GM21825 (cell line): ENCODE measurements at regions not wholly inside any gene's neighbourhood (a gene's known extent, or its start where the extent isn't known, plus 50 kb on each side); places are given as distances from the start of the nearest gene placed in this dataset.

ENCODE experiments used
- ATAC-seq: cut with Tn5 transposase; IDR thresholded peaks from one replicate; pipeline ENCODE4 v1.9.1; 2021; ENCODE audit warnings: mild to moderate bottlenecking, moderate library complexity; ENCODE audit not compliant: unreplicated experiment

DNA sequence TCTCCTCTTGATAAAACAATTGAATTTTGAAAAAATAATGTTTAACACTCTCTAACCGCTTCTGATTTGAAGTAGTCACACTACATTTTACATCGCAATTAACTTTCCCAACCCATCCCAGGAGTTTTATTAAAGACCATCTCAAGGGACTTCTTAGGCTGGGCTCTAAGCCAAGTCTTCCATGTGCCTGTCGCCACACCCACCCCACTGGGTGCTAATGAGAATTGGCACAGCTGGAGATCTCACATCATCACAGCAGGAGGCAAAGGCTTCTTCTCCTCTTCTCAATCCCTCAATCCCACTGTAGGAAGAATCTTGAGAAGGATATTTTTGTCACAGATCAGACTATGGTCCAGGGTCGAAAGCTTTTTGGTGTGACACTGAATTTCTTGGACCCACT, 328.9 kb downstream of the NUF2 start:
- no peak for ATAC-seq

DNA sequence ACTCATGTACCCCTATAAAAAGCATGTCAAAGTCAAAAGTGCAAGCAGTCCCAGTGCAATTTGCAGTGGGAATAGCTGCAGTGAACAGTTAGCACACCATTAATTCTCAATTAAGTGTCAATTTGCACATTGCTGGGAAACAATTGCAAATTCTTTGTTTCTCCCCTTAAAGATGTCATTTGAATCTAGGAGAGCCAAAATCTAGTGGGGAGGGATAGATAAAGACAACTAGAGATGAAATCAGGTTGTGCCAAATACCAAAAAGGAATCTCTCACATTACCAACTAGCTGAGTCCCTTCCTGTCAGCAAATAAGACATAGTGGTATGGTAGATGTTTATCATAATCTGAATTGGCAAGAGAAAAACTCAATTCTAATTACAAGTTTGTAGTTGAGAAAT, 330.7 kb downstream of the NUF2 start:
- ATAC-seq, result no peak

DNA sequence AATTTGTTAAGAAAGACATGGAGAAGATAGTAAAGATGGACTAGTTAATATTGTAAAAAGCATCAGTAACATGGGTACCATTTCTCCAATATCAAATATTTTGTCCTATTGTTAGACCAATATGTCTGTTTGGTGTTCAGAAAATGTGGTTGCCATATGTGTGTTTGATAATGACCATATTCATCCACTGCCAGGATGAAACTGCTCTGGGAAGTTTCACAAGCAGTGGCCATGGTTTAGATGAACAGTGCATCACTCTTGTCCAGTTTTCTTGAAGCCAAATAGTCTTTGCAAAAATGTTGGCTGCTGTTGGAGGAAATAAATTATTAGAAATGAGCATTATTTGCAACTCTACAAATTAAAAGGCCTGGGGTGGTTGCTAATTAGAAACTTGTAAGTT, 333.8 kb downstream of the NUF2 start:
- ATAC-seq, result no peak

DNA sequence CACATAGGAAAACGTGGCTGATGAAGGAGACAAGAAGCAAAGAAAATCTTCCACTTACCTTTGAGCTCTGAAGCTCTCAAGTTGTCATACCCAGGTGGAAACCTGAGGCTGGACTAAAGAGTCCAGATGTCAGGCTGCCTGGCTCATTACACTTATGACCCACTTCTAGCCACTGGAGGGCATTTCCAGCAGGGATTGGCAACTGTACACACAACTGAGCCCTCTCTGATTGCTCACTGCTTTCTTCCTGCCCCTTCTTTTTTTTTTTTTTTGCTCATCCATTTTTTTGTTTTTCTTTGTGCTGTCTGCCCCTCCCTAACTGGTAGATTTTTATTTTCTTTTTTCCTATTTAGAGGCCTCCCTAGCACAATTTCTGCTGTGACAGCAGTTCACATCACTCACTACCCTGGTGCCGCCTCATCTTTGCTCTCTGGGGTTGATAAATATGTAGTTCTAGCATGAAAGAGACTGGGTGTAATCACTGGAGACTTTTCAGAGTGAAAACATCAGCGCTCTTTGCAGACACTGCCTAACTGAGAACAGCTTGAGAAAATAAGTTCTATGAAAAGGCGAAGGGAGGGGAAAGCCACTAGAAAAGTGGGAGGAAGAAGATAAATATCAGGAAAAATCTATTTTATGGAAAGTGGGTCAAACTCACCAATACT, 334.5 kb downstream of the NUF2 start:
- no peak for ATAC-seq

DNA sequence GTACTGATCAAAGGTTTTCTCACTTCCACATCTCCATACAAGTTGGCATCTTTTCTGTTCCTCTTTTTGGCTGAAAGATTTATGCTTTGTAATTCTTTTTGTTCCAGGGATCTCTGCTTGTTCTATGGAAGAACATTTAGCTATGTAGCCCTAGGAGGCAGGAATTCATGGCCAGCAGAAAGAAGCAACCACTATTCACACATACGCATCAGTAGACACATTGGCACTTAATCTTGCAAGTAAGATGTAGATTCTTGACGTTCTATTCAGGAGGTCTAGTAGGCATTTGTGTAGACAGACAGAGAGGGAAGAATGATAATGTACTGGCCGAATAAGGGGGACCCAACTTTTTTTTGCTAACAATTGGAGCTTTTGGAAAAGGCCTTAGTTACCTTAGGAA, 336.0 kb downstream of the NUF2 start:
- no peak for ATAC-seq

DNA sequence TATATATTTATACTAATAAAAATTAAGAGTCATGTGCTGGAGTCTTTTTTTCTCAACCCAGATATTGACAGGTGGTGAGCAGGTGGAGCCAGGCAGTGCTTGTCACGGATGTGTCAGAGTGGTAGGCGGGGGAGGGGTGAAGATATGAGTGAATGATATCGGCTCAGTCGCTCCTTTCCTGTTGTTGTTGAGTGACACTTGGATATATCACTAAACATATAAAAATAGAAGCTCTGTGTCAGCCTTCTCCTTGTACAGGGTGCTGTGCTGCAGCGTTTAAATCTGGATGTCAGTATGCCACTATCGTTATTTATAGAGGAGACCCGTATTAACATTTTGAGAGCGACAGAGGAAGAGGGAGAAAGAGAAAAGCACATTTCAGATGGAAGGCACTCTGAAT, 339.6 kb downstream of the NUF2 start:
- no peak for ATAC-seq

DNA sequence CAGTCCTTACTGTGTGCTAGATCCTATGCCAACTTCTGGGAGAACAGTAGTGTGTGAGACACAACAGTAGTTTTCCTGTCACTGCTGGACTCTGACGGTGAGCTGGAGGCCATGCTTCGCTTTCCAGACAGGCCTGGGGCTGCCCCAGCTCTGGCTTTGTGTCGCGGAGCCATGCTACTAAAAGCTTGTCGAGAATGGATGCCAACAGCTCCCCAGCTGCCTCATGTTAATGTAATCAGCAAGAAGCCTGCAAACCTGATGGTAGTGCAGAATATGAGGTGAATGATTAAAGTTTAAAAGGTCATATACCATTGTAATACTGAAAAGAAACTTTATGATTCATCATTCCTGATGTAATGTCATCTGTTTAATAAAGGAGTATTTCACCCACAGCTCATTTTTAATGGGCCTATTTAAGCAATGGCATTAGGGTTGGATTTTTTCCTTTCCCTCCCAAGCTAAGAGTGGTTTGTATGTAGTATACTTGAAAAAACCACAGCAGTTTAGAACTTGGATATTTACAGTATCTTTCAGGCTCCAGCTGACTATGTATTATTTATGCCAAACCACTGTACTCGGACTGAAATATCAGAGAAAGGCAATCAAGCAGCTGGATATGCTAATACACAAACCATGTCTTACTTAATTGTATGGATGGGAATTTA, 343.0 kb downstream of the NUF2 start:
- ATAC-seq, result no peak

DNA sequence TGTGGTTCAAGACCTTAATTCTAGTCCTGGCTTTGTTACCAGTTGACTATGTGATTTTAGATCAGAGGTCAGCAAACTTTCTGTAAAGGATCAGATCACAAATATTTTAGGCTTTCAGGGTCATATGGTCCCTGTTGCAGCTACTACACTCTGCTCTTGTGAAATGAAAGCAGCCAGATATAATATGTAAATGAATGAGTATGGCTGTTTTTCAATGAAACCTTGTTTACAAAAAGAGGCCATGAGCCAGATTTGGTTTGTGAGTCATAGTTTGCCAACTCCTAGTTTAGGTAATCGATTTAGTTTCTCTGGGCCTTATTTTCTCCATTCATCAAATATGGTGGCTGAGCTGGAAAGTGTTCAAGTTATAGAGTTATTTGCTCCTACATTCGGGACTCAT, 346.7 kb downstream of the NUF2 start:
- ATAC-seq, result no peak

DNA sequence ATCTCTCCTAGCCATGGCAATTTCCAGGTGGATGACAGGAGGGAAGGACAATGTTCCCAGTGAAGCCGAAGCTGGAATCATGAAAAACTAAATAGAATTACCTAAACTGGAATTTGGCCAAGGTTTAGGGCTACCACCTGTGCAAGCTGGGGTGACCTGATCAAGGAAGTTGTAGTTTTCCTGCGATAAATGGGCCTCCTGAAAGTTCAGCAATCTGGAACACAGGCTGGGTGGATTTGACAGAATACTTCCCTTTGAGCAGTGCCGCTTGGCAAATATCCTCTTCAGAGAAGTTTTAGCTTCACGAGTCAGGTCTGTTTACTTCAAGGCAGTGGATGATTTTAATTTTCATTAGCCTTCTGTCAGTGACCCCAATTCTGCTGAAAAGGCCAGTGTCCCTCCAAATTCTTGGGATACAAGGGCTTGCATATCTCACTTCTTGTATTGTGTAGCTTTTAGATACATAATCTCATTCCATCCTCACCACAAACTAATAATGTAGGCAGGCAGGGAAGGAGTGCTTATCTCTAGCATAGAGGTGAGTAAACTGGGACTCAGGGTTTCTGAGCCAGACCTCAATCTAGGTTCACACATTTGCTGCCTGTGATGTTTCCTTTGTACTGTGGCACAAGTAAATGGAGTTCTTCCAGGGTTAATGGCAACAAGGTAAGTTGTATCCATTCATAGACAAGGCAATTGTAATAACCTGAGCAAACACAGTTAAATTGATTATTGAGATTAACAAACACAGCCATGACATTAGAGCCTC, 349.4 kb downstream of the NUF2 start:
- no peak for ATAC-seq

DNA sequence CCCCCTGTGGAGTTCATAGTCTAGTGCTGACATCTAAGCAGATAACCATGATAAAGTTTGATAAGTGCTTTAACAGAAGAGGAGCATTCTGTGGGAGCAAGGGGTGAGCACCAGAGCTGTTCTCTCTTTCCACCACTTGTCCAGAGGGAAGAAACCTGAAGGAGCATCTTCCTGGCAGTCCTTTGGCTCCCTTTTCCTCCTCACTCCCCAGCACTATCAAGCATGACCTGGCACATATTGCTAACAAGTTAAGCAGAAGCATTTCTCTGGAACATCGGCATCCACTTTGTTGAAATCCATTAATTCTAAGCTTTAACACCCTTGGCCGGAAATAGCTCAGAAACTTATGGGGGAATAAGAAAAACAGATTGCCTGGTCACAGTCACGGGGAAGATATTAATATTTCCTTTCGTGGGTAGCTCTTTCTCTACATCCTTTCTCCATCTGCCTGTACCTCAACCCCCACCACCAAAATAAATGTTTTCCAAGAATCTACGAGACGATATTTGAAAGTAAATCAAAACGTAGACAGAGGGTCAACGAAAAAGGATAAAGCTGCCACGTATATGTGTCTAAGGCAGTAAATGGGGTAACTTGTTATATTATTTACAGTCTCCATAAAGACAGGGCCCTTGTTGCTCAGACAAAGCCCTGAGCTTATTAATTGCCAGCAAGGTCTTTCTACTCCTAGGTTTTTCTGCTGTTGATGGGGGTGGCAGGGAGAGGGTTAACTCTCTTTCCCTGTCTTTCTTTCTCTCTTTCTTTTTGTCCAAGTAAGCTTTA, 351.4 kb downstream of the NUF2 start:
- ATAC-seq, result no peak

DNA sequence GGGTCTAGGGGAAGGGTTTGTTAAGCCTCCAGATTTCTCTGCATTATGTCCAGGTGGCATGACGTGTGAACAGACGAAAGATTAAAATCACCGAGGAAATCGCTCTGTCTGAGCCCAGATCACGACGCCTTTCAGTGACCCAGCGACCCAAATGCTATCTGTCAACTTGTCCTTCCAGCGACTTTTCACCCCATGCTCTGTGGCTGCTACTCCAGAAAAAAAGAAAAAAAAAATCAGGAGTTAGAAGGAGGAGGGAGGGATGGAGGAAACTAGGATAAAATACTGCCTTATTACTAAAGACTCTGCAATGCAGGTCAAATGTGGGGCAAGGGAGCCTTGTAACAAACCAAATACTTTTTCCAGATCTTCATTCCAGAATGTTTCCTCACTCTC, 352.0 kb downstream of the NUF2 start:
- ATAC-seq, result no peak

DNA sequence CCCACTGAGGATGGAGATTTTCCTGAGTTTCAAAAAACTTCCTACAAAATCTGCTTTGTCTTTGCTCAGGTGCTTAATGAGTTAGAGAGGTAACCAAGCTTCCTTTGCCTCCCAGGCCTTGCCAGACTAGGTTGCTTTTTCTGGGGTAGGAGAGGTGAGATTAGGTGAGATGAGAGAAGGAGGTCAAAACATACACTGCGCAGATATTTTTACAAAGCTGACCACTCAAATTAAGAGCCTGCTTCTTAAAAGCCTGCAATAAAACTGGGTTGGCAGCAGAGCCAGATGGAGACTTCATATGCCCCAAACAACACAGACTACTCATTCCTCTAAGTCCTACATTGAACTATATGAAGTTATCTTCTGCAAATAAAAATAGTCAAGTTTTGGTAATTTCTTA, 352.5 kb downstream of the NUF2 start:
- no peak for ATAC-seq

DNA sequence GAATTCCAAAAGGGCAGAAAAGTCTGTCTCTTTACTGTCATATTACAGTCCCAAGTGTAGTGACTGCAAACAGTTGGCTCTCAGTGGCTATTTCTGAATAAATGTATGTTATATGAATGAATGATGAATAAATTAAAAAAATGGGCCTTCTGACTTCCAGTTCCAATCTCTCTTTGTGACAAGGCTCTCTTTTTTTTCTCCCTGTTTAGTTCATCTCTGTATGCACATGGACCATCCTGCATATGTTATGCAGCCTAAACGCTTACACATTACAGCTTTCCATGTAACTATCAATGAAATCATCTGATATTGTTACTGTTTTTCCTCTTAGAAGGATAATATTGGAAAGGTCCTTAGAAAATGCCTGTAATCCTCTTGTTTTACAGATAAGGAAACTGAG, 363.0 kb downstream of the NUF2 start:
- no peak for ATAC-seq

DNA sequence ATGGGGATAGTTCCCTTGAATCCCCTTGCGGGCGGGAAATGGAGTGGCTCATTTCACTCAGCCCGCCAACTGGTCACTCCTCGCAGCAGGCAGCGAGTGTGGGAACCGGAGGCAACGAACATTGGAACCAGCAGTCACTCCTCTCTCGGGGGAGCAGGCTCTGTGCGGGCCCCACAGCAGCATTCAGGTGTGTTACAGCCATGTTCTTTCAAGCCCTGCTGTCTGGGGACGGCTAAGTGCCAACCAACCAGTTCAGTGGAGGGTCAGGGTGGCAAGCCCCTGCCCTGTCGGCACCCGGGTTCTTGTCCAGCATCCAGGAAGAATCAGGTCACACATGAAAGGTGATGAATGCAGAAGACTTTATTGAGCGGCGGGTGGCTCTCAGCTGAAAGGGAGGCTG, 370.5 kb downstream of the NUF2 start:
- ATAC-seq, result no peak

DNA sequence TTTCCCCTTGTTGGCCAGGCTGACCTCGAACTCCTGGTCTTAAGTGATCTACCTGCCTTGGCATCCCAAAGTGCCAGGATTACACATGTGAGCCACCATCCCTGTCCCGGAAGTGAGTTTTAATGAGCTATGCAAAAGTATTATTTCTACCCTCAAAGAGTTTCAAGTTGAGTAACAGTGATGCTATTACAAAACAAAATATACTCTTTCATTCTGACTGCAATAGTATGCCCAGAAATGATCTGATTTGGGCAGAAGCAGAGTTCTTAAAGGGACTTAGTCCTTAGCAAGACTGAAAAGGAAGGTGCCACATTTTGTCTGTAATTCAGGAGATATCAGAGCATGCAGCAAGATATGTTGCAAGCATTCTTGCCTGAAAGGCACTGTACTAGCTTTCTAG, 375.4 kb downstream of the NUF2 start:
- ATAC-seq, result no peak

DNA sequence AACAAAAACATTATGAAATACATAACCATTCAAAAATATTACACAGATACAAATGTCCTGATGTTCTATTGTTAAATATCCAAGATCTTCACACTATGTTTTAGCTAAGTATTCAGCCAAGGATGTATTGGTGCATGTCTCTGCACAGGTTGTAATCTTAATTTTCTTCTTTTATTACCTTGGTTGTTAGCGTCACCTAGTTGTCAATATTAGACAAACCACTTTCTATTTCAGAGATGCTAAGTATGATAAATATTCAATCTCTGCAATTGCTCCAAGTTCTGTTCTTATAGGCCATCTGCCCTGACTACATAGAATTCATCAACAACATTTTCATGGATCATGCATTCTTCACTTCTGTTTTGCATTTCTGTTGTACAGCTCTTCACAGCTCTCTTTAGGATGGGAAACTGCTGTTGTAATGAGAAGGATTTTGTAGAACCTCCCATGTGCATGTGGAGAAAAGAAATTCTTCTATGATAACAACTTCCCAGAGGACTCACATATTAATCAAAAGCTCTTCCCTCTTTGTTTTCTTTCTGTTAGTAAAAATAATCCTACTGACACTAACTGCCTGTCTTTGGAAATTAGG, 380.1 kb downstream of the NUF2 start:
- no peak for ATAC-seq

DNA sequence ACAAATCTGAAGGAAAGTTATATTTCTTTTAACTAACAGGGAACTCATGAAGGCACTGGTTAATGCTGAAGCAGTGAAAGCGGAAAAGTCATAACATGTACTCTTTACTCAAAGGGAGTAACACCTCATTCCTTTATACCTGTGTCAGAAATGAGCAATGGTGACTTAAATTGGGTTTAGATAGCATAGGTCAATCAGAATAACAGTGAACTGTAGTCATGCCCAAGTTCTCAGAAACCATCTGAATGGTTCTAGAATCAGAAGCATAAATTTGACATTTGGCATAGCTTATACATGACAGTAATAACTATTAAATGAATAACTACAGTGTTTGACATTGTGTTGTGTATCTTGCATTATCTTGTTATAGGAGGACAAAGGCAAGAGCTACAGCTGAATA, 382.0 kb downstream of the NUF2 start:
- ATAC-seq, result no peak

DNA sequence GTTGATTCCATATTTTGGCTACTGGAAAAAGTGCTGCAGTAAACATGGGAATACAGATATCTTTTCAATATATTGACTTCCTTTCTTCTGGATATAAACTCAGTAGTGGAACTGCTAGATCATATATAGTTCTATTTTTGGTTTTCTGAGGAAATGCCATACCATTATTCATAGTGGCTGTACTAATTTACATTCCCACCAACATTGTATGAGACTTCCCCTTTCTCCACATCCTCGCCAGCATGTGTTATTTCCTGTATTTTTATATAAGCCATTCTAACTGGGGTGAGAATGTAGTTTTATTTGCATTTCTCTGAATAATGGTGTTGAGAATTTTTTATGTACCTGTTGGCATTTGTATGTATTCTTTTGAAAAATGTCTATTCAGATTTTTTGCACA, 385.2 kb downstream of the NUF2 start:
- no peak for ATAC-seq

DNA sequence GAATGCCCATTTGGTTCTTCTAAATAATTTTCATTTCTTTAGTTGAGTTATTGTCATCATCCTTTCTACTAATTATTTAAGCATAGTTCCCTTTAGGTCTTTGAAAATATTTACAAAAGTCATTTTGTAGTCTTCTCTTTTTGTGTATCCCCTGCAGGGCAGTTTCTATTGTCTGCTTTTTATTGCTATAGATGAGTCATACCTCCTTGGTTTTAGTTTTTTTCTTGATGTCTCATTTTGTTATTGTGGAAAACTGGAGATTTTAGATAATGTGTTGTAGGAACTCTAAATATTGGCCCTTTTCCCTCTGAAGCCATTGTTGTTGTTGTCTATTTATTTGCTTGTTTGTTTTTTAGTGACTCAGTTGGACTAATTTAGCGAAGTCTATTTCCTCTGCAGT, 387.9 kb downstream of the NUF2 start:
- ATAC-seq, result no peak

DNA sequence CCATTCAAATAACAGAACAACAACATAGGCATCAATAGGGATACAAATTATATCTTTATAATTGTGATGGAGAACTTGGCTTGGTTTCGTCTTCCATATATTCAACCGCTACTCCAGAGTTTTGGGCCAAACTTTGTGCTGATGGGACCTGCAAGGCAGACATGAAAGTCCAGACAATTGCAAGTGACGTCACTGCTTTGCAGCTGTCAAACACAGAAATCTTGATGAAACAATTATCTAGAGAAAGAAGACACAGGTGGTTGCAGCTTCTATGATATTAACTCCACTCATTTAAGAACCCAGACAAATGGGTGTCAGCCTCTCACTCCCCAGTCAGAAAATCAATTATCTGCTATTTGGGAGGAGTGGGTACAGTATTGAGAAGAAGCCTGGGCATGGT, 390.6 kb downstream of the NUF2 start:
- ATAC-seq, result no peak

DNA sequence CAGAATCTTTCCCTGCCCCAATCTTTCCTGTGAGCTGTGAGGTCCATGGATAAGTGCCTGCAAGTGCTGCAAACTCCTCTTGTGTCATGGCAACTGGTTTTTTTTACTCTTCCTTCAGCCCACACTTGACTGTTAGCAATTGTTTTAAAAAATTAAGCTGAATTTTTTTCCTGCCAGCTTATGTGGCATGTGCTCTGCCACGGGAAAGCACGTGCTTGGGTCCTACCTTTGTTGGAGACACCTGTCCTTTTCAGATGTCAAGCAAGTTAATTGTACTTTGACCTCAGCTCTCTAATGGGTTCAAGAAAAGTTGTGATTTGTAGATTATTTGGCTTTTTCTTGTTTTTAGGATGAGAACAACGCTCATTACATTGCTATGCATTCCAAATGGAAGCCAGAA, 398.5 kb downstream of the NUF2 start:
- ATAC-seq, result no peak
